Femur (tissue), 1 donor: ENCODE measurements at regions not wholly inside any gene's neighbourhood (a gene's known extent, or its start where the extent isn't known, plus 50 kb on each side); places are given as distances from the start of the nearest gene placed in this dataset.
"Not testable (repeated sequence)": the region's sequence is repeated elsewhere in the genome, so short reads cannot be mapped to it uniquely, and the experiment has no call there.

Experiments used
- DNase-seq: peaks from one replicate; pipeline ENCODE4 v3.0.0-alpha.2; 2017

- no peak for DNase-seq
Measured at GRCh38 chr3:152671446-152672319, 163.2 kb upstream of the P2RY1 start.

- DNase-seq, result peak; percentile 19
Measured at GRCh38 chr3:152672320-152672649, 162.6 kb upstream of the P2RY1 start.

GRCh38 chr3:152676810-152677379 lies 158.0 kb upstream of the P2RY1 start:
- no peak for DNase-seq

GRCh38 chr3:152677491-152677890 lies 157.4 kb upstream of the P2RY1 start:
- no peak for DNase-seq

GRCh38 chr3:152682477-152682876 lies 152.5 kb upstream of the P2RY1 start:
- no peak for DNase-seq

- DNase-seq, result no peak
Measured at GRCh38 chr3:152683521-152683999, 151.4 kb upstream of the P2RY1 start.

- DNase-seq, result no peak
Measured at GRCh38 chr3:152684279-152684678, 150.7 kb upstream of the P2RY1 start.

- DNase-seq, result no peak
Measured at GRCh38 chr3:152688313-152688712, 146.6 kb upstream of the P2RY1 start.

- DNase-seq, result not testable (repeated sequence)
Measured at GRCh38 chr3:152692326-152692725, 142.6 kb upstream of the P2RY1 start.

- DNase-seq, result not testable (repeated sequence)
Measured at GRCh38 chr3:152693521-152694250, 141.2 kb upstream of the P2RY1 start.

- no peak for DNase-seq
Measured at GRCh38 chr3:152695840-152696239, 139.1 kb upstream of the P2RY1 start.

GRCh38 chr3:152696962-152697361 lies 138.0 kb upstream of the P2RY1 start:
- DNase-seq, result no peak

GRCh38 chr3:152703245-152703890 lies 131.6 kb upstream of the P2RY1 start:
- no peak for DNase-seq

- no peak for DNase-seq
Measured at GRCh38 chr3:152706991-152707713, 127.8 kb upstream of the P2RY1 start.

- no peak for DNase-seq
Measured at GRCh38 chr3:152709659-152710058, 125.3 kb upstream of the P2RY1 start.

- DNase-seq, result no peak
Measured at GRCh38 chr3:152710549-152710948, 124.4 kb upstream of the P2RY1 start.

- no peak for DNase-seq
Measured at GRCh38 chr3:152713989-152714388, 120.9 kb upstream of the P2RY1 start.

- DNase-seq, result no peak
Measured at GRCh38 chr3:152714507-152714906, 120.4 kb upstream of the P2RY1 start.

- no peak for DNase-seq
Measured at GRCh38 chr3:152717252-152717651, 117.7 kb upstream of the P2RY1 start.

- DNase-seq, result no peak
Measured at GRCh38 chr3:152718810-152719209, 116.1 kb upstream of the P2RY1 start.

- no peak for DNase-seq
Measured at GRCh38 chr3:152719264-152719663, 115.7 kb upstream of the P2RY1 start.

- no peak for DNase-seq
Measured at GRCh38 chr3:152720951-152721718, 113.8 kb upstream of the P2RY1 start.
